ENCODE measurements at regions not wholly inside any gene's neighbourhood (a gene's known extent, or its start where the extent isn't known, plus 50 kb on each side); places are given as distances from the start of the nearest gene placed in this dataset.
A peak's percentile ranks its signal among the peaks of the same experiment; 100 is the strongest.

GRCh38 chr14:61847861-61848260 lies 85.6 kb downstream of the SNAPC1 start:
- no peak for DNase-seq (ENCODE audit: low read depth, low spot score)

GRCh38 chr14:61854898-61855297 lies 92.7 kb downstream of the SNAPC1 start:
- DNase-seq (ENCODE audit: low read depth, low spot score) = no peak

GRCh38 chr14:61860294-61860918 lies 98.2 kb downstream of the SNAPC1 start:
- DNase-seq (ENCODE audit: low read depth, low spot score) = peak; percentile 49

GRCh38 chr14:61861320-61861865 lies 99.2 kb downstream of the SNAPC1 start:
- no peak for DNase-seq (ENCODE audit: low read depth, low spot score)

GRCh38 chr14:61864329-61864898 lies 102.2 kb downstream of the SNAPC1 start:
- DNase-seq (ENCODE audit: low read depth, low spot score) = no peak

GRCh38 chr14:61866932-61867920 lies 105.0 kb downstream of the SNAPC1 start:
- no peak for DNase-seq (ENCODE audit: low read depth, low spot score)

GRCh38 chr14:61868846-61869245 lies 106.6 kb downstream of the SNAPC1 start:
- DNase-seq (ENCODE audit: low read depth, low spot score) = no peak

- no peak for DNase-seq (ENCODE audit: low read depth, low spot score)
These were observed 107.9 kb downstream of the SNAPC1 start for GRCh38 chr14:61870163-61870562.

- no peak for DNase-seq (ENCODE audit: low read depth, low spot score)
These were observed 110.2 kb downstream of the SNAPC1 start for GRCh38 chr14:61872452-61872851.

- DNase-seq (ENCODE audit: low read depth, low spot score) = no peak
These were observed 113.3 kb downstream of the SNAPC1 start for GRCh38 chr14:61875483-61875882.

- no peak for DNase-seq (ENCODE audit: low read depth, low spot score)
These were observed 114.3 kb downstream of the SNAPC1 start for GRCh38 chr14:61876362-61877034.

- DNase-seq (ENCODE audit: low read depth, low spot score) = no peak
These were observed 114.8 kb downstream of the SNAPC1 start for GRCh38 chr14:61877035-61877390.

GRCh38 chr14:61877768-61878167 lies 115.5 kb downstream of the SNAPC1 start:
- no peak for DNase-seq (ENCODE audit: low read depth, low spot score)

- no peak for DNase-seq (ENCODE audit: low read depth, low spot score)
These were observed 116.7 kb downstream of the SNAPC1 start for GRCh38 chr14:61878931-61879330.

- no peak for DNase-seq (ENCODE audit: low read depth, low spot score)
These were observed 118.8 kb downstream of the SNAPC1 start for GRCh38 chr14:61881046-61881445.

- no peak for DNase-seq (ENCODE audit: low read depth, low spot score)
These were observed 122.5 kb downstream of the SNAPC1 start for GRCh38 chr14:61884711-61885110.

GRCh38 chr14:61885203-61885961 lies 123.2 kb downstream of the SNAPC1 start:
- no peak for DNase-seq (ENCODE audit: low read depth, low spot score)

- DNase-seq (ENCODE audit: low read depth, low spot score) = no peak
These were observed 125.4 kb downstream of the SNAPC1 start for GRCh38 chr14:61887628-61888027.

GRCh38 chr14:61889914-61890351 lies 127.7 kb downstream of the SNAPC1 start:
- peak; percentile 1 for DNase-seq (ENCODE audit: low read depth, low spot score)

- DNase-seq (ENCODE audit: low read depth, low spot score) = no peak
These were observed 128.9 kb downstream of the SNAPC1 start for GRCh38 chr14:61891170-61891569.

- DNase-seq (ENCODE audit: low read depth, low spot score) = no peak
These were observed 129.6 kb downstream of the SNAPC1 start for GRCh38 chr14:61891810-61892209.

All from activated naive CD8-positive, alpha-beta T cell treated with anti-CD3 and anti-CD28 coated beads, Interleukin-2, amount 50 U/mL, for 16 hours (primary cell).